WERI-Rb-1 (cell line): ENCODE measurements at regions not wholly inside any gene's neighbourhood (a gene's known extent, or its start where the extent isn't known, plus 50 kb on each side); places are given as distances from the start of the nearest gene placed in this dataset.

Experiments
- DNase-seq: peaks from one replicate; pipeline ENCODE4 v3.0.0-alpha.2; 2020
- H3K27ac ChIP-seq: fragments of 250-450 bp; sonication (Bioruptor Pico); 2 replicates; pipeline ENCODE4 v1.5.1; 2020; ENCODE audit warnings: mild to moderate bottlenecking, moderate library complexity
- H3K27me3 ChIP-seq: fragments of 250-450 bp; sonication (Bioruptor Pico); 2 replicates; pipeline ENCODE4 v1.5.1; 2021; ENCODE audit warnings: mild to moderate bottlenecking, low read depth, moderate library complexity; ENCODE audit not compliant: insufficient read depth, severe bottlenecking
- H3K36me3 ChIP-seq: fragments of 250-450 bp; sonication (Bioruptor Pico); 2 replicates; pipeline ENCODE4 v1.5.1; 2020; ENCODE audit warnings: mild to moderate bottlenecking, moderate library complexity
- H3K4me3 ChIP-seq: 2 replicates; pipeline ENCODE4 v1.5.1; 2011; ENCODE audit warnings: low read depth, mild to moderate bottlenecking, control low read depth, low read length
- H3K9me3 ChIP-seq: fragments of 250-450 bp; sonication (Bioruptor Pico); 2 replicates; pipeline ENCODE4 v1.5.1; 2021; ENCODE audit warnings: mild to moderate bottlenecking, moderate library complexity; ENCODE audit not compliant: severe bottlenecking
- CTCF ChIP-seq: IDR thresholded peaks from 2 replicates; pipeline ENCODE4 v1.5.1; 2011; ENCODE audit warnings: low read depth, mild to moderate bottlenecking, control low read depth, inconsistent platforms, low read length

- DNase-seq, result no peak
- H3K4me3 ChIP-seq, result no peak overlapping the region
- no peaks in the 10 kb centered on the region for H3K36me3 ChIP-seq
- no peak for TF ChIP-seq CTCF
- H3K27me3 ChIP-seq, result no peaks in the 10 kb centered on the region
- H3K27ac ChIP-seq, result no peak overlapping the region
- no peaks in the 10 kb centered on the region for H3K9me3 ChIP-seq
Measured at GRCh38 chr11:133710681-133711240, 134.6 kb downstream of the SPATA19 start.

GRCh38 chr11:133710241-133710640 is 135.1 kb downstream of the SPATA19 start:
- no peak for DNase-seq
- Histone ChIP-seq H3K9me3 (no peaks in the 10 kb centered on the region), H3K4me3 (no peak overlapping the region), H3K27ac (no peak overlapping the region), H3K27me3 (no peaks in the 10 kb centered on the region), H3K36me3 (no peaks in the 10 kb centered on the region)
- TF ChIP-seq CTCF, result no peak

- DNase-seq, result no peak
- H3K27ac ChIP-seq, result no peak overlapping the region
- no peaks in the 10 kb centered on the region for H3K36me3 ChIP-seq
- H3K9me3 ChIP-seq, result no peaks in the 10 kb centered on the region
- no peak for TF ChIP-seq CTCF
- H3K4me3 ChIP-seq, result no peak overlapping the region
- H3K27me3 ChIP-seq, result no peaks in the 10 kb centered on the region
Measured at GRCh38 chr11:133708547-133709051, 136.7 kb downstream of the SPATA19 start.

- DNase-seq, result no peak
- TF ChIP-seq CTCF, result no peak
- Histone ChIP-seq H3K36me3 (no peaks in the 10 kb centered on the region), H3K9me3 (no peaks in the 10 kb centered on the region), H3K27me3 (no peaks in the 10 kb centered on the region), H3K4me3 (no peak overlapping the region), H3K27ac (no peak overlapping the region)
Measured at GRCh38 chr11:133706925-133707794, 138.2 kb downstream of the SPATA19 start.

- DNase-seq, result no peak
- no peak overlapping the region for H3K27ac ChIP-seq
- no peaks in the 10 kb centered on the region for H3K36me3 ChIP-seq
- no peaks in the 10 kb centered on the region for H3K9me3 ChIP-seq
- no peak for TF ChIP-seq CTCF
- no peaks in the 10 kb centered on the region for H3K27me3 ChIP-seq
- H3K4me3 ChIP-seq, result no peak overlapping the region
Measured at GRCh38 chr11:133705873-133706272, 139.4 kb downstream of the SPATA19 start.
